ENCODE measurements at regions not wholly inside any gene's neighbourhood (a gene's known extent, or its start where the extent isn't known, plus 50 kb on each side); places are given as distances from the start of the nearest gene placed in this dataset.
A peak's percentile ranks its signal among the peaks of the same experiment; 100 is the strongest.

- no peaks in the 10 kb centered on the region for H3K27me3 Mint-ChIP-seq
- no peaks in the 10 kb centered on the region for H3K4me1 Mint-ChIP-seq
- H3K9me3 Mint-ChIP-seq: peaks cover 0 to 9% (median 5%) of the 10 kb centered on the region in 7 donors
- H3K27ac Mint-ChIP-seq: no peak overlapping the region
- H3K36me3 Mint-ChIP-seq: no peaks in the 10 kb centered on the region
- ATAC-seq (ENCODE audit: low read depth in 2 of 2): no peak
- DNase-seq: no peak
- peak overlapping the region in 1 of 8 donors; percentile 17 for H3K4me3 Mint-ChIP-seq
These were observed 273.9 kb upstream of the MIS18BP1 start for GRCh38 chr14:45526715-45527549.

- Mint-ChIP-seq H3K27me3 (no peaks in the 10 kb centered on the region), H3K9me3 (peaks cover 0 to 10% (median 3%) of the 10 kb centered on the region in 7 donors), H3K4me3 (no peak overlapping the region), H3K36me3 (no peaks in the 10 kb centered on the region), H3K4me1 (no peaks in the 10 kb centered on the region), H3K27ac (no peak overlapping the region)
- no peak for ATAC-seq (ENCODE audit: low read depth in 2 of 2)
- no peak for DNase-seq
These were observed 266.8 kb upstream of the MIS18BP1 start for GRCh38 chr14:45519766-45520165.

GRCh38 chr14:45492876-45493275 is 239.9 kb upstream of the MIS18BP1 start:
- Mint-ChIP-seq H3K9me3 (peaks cover 4 to 14% (median 5%) of the 10 kb centered on the region in 7 donors), H3K4me3 (no peak overlapping the region), H3K4me1 (no peaks in the 10 kb centered on the region), H3K27me3 (no peaks in the 10 kb centered on the region), H3K27ac (no peak overlapping the region), H3K36me3 (no peaks in the 10 kb centered on the region)
- no peak for DNase-seq
- ATAC-seq (ENCODE audit: low read depth in 2 of 2): no peak

- ATAC-seq (ENCODE audit: low read depth in 2 of 2): no peak
- no peaks in the 10 kb centered on the region for H3K27me3 Mint-ChIP-seq
- DNase-seq: no peak
- H3K9me3 Mint-ChIP-seq: peaks cover 4 to 18% (median 5%) of the 10 kb centered on the region in 7 donors
- no peaks in the 10 kb centered on the region for H3K4me1 Mint-ChIP-seq
- no peaks in the 10 kb centered on the region for H3K36me3 Mint-ChIP-seq
- H3K4me3 Mint-ChIP-seq: no peak overlapping the region
- no peak overlapping the region for H3K27ac Mint-ChIP-seq
These were observed 238.9 kb upstream of the MIS18BP1 start for GRCh38 chr14:45491914-45492313.

GRCh38 chr14:45486599-45486998 is 233.6 kb upstream of the MIS18BP1 start:
- Mint-ChIP-seq H3K4me1 (no peaks in the 10 kb centered on the region), H3K36me3 (peaks cover 0 to 7% of the 10 kb centered on the region in 2 donors), H3K9me3 (peaks cover 13 to 44% (median 22%) of the 10 kb centered on the region in 7 donors), H3K27ac (no peak overlapping the region), H3K27me3 (no peaks in the 10 kb centered on the region), H3K4me3 (no peak overlapping the region)
- no peak for DNase-seq
- no peak for ATAC-seq (ENCODE audit: low read depth in 2 of 2)

- Mint-ChIP-seq H3K9me3 (peaks cover 0 to 5% (median 0%) of the 10 kb centered on the region in 7 donors), H3K27me3 (no peaks in the 10 kb centered on the region), H3K36me3 (no peaks in the 10 kb centered on the region), H3K4me3 (no peak overlapping the region), H3K27ac (no peak overlapping the region), H3K4me1 (no peaks in the 10 kb centered on the region)
- ATAC-seq (ENCODE audit: low read depth in 2 of 2): no peak
- no peak for DNase-seq
These were observed 214.0 kb upstream of the MIS18BP1 start for GRCh38 chr14:45467023-45467422.

GRCh38 chr14:45434221-45434620 is 181.2 kb upstream of the MIS18BP1 start:
- Mint-ChIP-seq H3K27me3 (peaks cover 0 to 3% (median 0%) of the 10 kb centered on the region in 3 donors), H3K27ac (no peak overlapping the region), H3K9me3 (peaks cover 0 to 2% (median 0%) of the 10 kb centered on the region in 7 donors), H3K36me3 (no peaks in the 10 kb centered on the region), H3K4me3 (no peak overlapping the region), H3K4me1 (no peaks in the 10 kb centered on the region)
- no peak for ATAC-seq (ENCODE audit: low read depth in 2 of 2)
- no peak for DNase-seq

GRCh38 chr14:45426685-45427282 is 173.8 kb upstream of the MIS18BP1 start:
- peak; percentile 9 for DNase-seq
- H3K4me1 Mint-ChIP-seq: no peaks in the 10 kb centered on the region
- H3K9me3 Mint-ChIP-seq: peaks cover 0 to 22% (median 11%) of the 10 kb centered on the region in 7 donors
- H3K27me3 Mint-ChIP-seq: peaks cover 0 to 3% (median 0%) of the 10 kb centered on the region in 3 donors
- no peak overlapping the region for H3K27ac Mint-ChIP-seq
- H3K4me3 Mint-ChIP-seq: no peak overlapping the region
- no peaks in the 10 kb centered on the region for H3K36me3 Mint-ChIP-seq
- no peak for ATAC-seq (ENCODE audit: low read depth in 2 of 2)

GRCh38 chr14:45406942-45407341 is 153.9 kb upstream of the MIS18BP1 start:
- no peak for ATAC-seq (ENCODE audit: low read depth in 2 of 2)
- Mint-ChIP-seq H3K36me3 (no peaks in the 10 kb centered on the region), H3K4me1 (no peaks in the 10 kb centered on the region)

GRCh38 chr14:45400950-45401640 is 148.1 kb upstream of the MIS18BP1 start:
- no peak overlapping the region for H3K4me3 Mint-ChIP-seq
- DNase-seq: no peak

More at GRCh38 chr14:45406942-45407341, 153.9 kb upstream of the MIS18BP1 start:
- Mint-ChIP-seq H3K9me3 (peaks cover 2 to 19% (median 5%) of the 10 kb centered on the region in 7 donors), H3K27me3 (no peaks in the 10 kb centered on the region), H3K4me3 (no peak overlapping the region), H3K27ac (no peak overlapping the region)
- DNase-seq: no peak

GRCh38 chr14:45400509-45400908 is 147.5 kb upstream of the MIS18BP1 start:
- no peak for ATAC-seq (ENCODE audit: low read depth in 2 of 2)
- H3K4me3 Mint-ChIP-seq: no peak overlapping the region
- no peaks in the 10 kb centered on the region for H3K36me3 Mint-ChIP-seq
- DNase-seq: no peak
- peaks cover 0 to 4% (median 2%) of the 10 kb centered on the region in 7 donors for H3K9me3 Mint-ChIP-seq
- H3K4me1 Mint-ChIP-seq: no peaks in the 10 kb centered on the region
- no peaks in the 10 kb centered on the region for H3K27me3 Mint-ChIP-seq
- H3K27ac Mint-ChIP-seq: no peak overlapping the region

More at GRCh38 chr14:45400950-45401640, 148.1 kb upstream of the MIS18BP1 start:
- Mint-ChIP-seq H3K27ac (no peak overlapping the region), H3K9me3 (peaks cover 0 to 4% (median 2%) of the 10 kb centered on the region in 7 donors), H3K36me3 (no peaks in the 10 kb centered on the region), H3K27me3 (no peaks in the 10 kb centered on the region), H3K4me1 (no peaks in the 10 kb centered on the region)
- ATAC-seq (ENCODE audit: low read depth in 2 of 2): no peak

- Mint-ChIP-seq H3K27ac (no peak overlapping the region), H3K4me1 (no peaks in the 10 kb centered on the region), H3K4me3 (no peak overlapping the region), H3K36me3 (no peaks in the 10 kb centered on the region), H3K27me3 (no peaks in the 10 kb centered on the region), H3K9me3 (peaks cover 0 to 7% (median 2%) of the 10 kb centered on the region in 7 donors)
- no peak for DNase-seq
- ATAC-seq (ENCODE audit: low read depth in 2 of 2): no peak
These were observed 128.1 kb upstream of the MIS18BP1 start for GRCh38 chr14:45381091-45381490.

- Mint-ChIP-seq H3K27ac (no peak overlapping the region), H3K4me1 (no peaks in the 10 kb centered on the region), H3K27me3 (no peaks in the 10 kb centered on the region), H3K9me3 (no peaks in the 10 kb centered on the region), H3K4me3 (no peak overlapping the region), H3K36me3 (no peaks in the 10 kb centered on the region)
- DNase-seq: no peak
- ATAC-seq (ENCODE audit: low read depth in 2 of 2): no peak
These were observed 124.2 kb upstream of the MIS18BP1 start for GRCh38 chr14:45377166-45377565.

Data from naive B cell (primary cell).